ENCODE measurements at regions not wholly inside any gene's neighbourhood (a gene's known extent, or its start where the extent isn't known, plus 50 kb on each side); places are given as distances from the start of the nearest gene placed in this dataset.

DNA sequence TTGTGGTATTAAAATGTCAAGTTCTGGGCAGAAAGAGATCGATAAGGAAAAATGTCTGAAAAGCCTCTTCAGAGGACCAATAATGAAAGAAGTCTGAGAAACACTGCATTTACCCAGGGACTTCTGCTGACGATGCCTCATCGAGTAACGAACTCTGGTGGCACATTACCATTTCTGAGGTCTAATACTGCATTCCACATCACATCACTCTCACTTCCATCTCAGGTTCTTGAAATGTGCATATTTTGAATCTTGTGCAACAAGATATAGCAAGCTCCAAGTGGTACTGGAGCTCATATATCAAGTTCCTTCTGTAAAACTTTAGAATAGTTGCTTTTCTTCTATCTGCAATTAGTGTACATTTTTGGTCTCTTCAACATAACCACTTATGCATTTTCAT, 619.1 kb upstream of the DDX18 start (continued):
- TF ChIP-seq, protein P1, sequence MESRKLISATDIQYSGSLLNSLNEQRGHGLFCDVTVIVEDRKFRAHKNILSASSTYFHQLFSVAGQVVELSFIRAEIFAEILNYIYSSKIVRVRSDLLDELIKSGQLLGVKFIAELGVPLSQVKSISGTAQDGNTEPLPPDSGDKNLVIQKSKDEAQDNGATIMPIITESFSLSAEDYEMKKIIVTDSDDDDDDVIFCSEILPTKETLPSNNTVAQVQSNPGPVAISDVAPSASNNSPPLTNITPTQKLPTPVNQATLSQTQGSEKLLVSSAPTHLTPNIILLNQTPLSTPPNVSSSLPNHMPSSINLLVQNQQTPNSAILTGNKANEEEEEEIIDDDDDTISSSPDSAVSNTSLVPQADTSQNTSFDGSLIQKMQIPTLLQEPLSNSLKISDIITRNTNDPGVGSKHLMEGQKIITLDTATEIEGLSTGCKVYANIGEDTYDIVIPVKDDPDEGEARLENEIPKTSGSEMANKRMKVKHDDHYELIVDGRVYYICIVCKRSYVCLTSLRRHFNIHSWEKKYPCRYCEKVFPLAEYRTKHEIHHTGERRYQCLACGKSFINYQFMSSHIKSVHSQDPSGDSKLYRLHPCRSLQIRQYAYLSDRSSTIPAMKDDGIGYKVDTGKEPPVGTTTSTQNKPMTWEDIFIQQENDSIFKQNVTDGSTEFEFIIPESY (IDR thresholded peaks at IDR 0.05; ENCODE audit: extremely low read depth, insufficient replicate concordance, low read length): no peak
- no peak for TF ChIP-seq CBX3 (IDR thresholded peaks at IDR 0.05; ENCODE audit: low read depth)
- no peak for TF ChIP-seq EZH2phosphoT487 (IDR thresholded peaks at IDR 0.05; ENCODE audit: borderline replicate concordance)

DNA sequence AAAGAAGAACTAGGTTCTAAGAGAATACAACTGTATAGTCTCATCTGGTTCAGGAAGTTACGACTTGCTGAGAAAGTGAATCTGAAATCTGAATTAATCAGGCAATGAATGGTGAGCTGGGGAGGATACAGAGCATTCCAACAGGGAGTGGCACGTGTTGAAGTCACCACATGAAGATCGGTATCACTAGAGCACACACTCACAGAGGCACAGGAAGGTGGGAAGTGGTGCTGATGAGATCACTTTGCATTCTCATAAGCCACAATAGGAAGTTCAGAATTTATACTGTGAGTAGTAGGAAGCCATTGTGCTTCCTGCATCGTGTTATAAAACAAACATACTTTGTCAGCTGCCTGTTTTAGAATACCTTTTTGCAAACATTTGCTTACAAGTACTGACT, 615.0 kb upstream of the DDX18 start:
- Histone ChIP-seq H3K4me2 (ENCODE audit: low read length) (no peak overlapping the region), H3K4me3 (replicated peaks in 1 of 2; ENCODE audit: low read depth in 1 of 2, low read length in 2 of 2) (no peak overlapping the region), H3K27me3 (ENCODE audit: insufficient read depth, low read length) (no peaks in the 10 kb centered on the region), H3K4me1 (ENCODE audit: control insufficient read depth in 1 of 2, insufficient read depth in 2 of 2, low read length in 2 of 2) (no peaks in the 10 kb centered on the region), H3K9me3 (ENCODE audit: control insufficient read depth in 1 of 2, insufficient read depth in 1 of 2, low read depth in 1 of 2, low read length in 2 of 2) (peaks cover 3 to 18% of the 10 kb centered on the region in 2 experiments; a peak in 2 of 4 replicates), H2AFZ (ENCODE audit: low read depth, low read length, poor library complexity, severe bottlenecking) (no peak overlapping the region), H3K36me3 (ENCODE audit: control insufficient read depth in 1 of 2, insufficient read depth in 2 of 2, low read length in 2 of 2) (no peaks in the 10 kb centered on the region), H3K9me2 (ENCODE audit: insufficient read depth) (no peaks in the 10 kb centered on the region), H3K27ac (ENCODE audit: low read depth, low read length) (no peak overlapping the region), H3K9ac (ENCODE audit: low read length) (no peak overlapping the region), H4K20me1 (ENCODE audit: insufficient read depth) (no peaks in the 10 kb centered on the region), H3K79me2 (ENCODE audit: insufficient read depth, low read length) (no peaks in the 10 kb centered on the region)
- no TSS peak for BruUV-seq (replicated peaks)
- DNase-seq (ENCODE audit: low read depth, low spot score) (no peak), ATAC-seq (no peak)
- intact Hi-C loops (cut with micrococcal nuclease): loop anchor here (10.0 kb wide), 1 partner anchor 175 kb away; no protein-coding TSS in a partner anchor
- RAD21 ChIA-PET (ENCODE audit: low non-redundant PET in 1 of 2, low total read pairs in 2 of 2, uncharacterized antibody in 2 of 2, unreplicated experiment in 2 of 2): no interaction called here
- POLR2A ChIA-PET: no interaction called here
- CTCF ChIA-PET: no interaction called here
- TF ChIP-seq ELF1 (IDR thresholded peaks at IDR 0.05; ENCODE audit: borderline replicate concordance, low read depth) (no peak), SRF (IDR thresholded peaks at IDR 0.05; ENCODE audit: low read depth) (no peak), TCF7L2 (IDR thresholded peaks at IDR 0.05; ENCODE audit: borderline replicate concordance, extremely low read depth, insufficient read depth, insufficient read length) (no peak), SIN3A (IDR thresholded peaks at IDR 0.05; ENCODE audit: low read depth) (no peak), JUND (IDR thresholded peaks at IDR 0.05) (no peak), YY1 (IDR thresholded peaks at IDR 0.05; ENCODE audit: extremely low read depth, insufficient replicate concordance, low read depth, low read length) (no peak), EZH2phosphoT487 (IDR thresholded peaks at IDR 0.05; ENCODE audit: borderline replicate concordance) (no peak), SP1 (IDR thresholded peaks at IDR 0.05; ENCODE audit: low read depth) (no peak), CBX3 (IDR thresholded peaks at IDR 0.05; ENCODE audit: low read depth) (no peak), POLR2A (IDR thresholded peaks at IDR 0.05; ENCODE audit: borderline replicate concordance, extremely low read depth, insufficient read depth, insufficient read length) (no peak), ZNF274 (IDR thresholded peaks at IDR 0.05; ENCODE audit: low read depth, low read length) (no peak)
- TF ChIP-seq, protein P2, sequence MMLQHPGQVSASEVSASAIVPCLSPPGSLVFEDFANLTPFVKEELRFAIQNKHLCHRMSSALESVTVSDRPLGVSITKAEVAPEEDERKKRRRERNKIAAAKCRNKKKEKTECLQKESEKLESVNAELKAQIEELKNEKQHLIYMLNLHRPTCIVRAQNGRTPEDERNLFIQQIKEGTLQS (IDR thresholded peaks at IDR 0.05): no peak
- TF ChIP-seq, protein P1 (IDR thresholded peaks at IDR 0.05; ENCODE audit: extremely low read depth, insufficient replicate concordance, low read length): no peak
- TF ChIP-seq, protein P3, sequence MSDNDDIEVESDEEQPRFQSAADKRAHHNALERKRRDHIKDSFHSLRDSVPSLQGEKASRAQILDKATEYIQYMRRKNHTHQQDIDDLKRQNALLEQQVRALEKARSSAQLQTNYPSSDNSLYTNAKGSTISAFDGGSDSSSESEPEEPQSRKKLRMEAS (IDR thresholded peaks at IDR 0.05): no peak
- TF ChIP-seq, protein P4, sequence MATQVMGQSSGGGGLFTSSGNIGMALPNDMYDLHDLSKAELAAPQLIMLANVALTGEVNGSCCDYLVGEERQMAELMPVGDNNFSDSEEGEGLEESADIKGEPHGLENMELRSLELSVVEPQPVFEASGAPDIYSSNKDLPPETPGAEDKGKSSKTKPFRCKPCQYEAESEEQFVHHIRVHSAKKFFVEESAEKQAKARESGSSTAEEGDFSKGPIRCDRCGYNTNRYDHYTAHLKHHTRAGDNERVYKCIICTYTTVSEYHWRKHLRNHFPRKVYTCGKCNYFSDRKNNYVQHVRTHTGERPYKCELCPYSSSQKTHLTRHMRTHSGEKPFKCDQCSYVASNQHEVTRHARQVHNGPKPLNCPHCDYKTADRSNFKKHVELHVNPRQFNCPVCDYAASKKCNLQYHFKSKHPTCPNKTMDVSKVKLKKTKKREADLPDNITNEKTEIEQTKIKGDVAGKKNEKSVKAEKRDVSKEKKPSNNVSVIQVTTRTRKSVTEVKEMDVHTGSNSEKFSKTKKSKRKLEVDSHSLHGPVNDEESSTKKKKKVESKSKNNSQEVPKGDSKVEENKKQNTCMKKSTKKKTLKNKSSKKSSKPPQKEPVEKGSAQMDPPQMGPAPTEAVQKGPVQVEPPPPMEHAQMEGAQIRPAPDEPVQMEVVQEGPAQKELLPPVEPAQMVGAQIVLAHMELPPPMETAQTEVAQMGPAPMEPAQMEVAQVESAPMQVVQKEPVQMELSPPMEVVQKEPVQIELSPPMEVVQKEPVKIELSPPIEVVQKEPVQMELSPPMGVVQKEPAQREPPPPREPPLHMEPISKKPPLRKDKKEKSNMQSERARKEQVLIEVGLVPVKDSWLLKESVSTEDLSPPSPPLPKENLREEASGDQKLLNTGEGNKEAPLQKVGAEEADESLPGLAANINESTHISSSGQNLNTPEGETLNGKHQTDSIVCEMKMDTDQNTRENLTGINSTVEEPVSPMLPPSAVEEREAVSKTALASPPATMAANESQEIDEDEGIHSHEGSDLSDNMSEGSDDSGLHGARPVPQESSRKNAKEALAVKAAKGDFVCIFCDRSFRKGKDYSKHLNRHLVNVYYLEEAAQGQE (IDR thresholded peaks at IDR 0.05; ENCODE audit: low read depth): no peak
